Stimulated activated CD4-positive, alpha-beta T cell treated with anti-CD3 and anti-CD28 coated beads, Interleukin-2, amount 100 ng/mL, for 24 hours (primary cell): ENCODE measurements at regions not wholly inside any gene's neighbourhood (a gene's known extent, or its start where the extent isn't known, plus 50 kb on each side); places are given as distances from the start of the nearest gene placed in this dataset.
A peak's percentile ranks its signal among the peaks of the same experiment; 100 is the strongest.
"Not testable (repeated sequence)": the region's sequence is repeated elsewhere in the genome, so short reads cannot be mapped to it uniquely, and the experiment has no call there.

ENCODE experiments used
- DNase-seq, 2 donors: peaks; one replicate each; pipeline ENCODE4 v3.0.0-alpha.2; 2020

- DNase-seq, result no peak
Measured at GRCh38 chr22:34324763-34325162, 404.5 kb upstream of the LARGE1 start.

DNA sequence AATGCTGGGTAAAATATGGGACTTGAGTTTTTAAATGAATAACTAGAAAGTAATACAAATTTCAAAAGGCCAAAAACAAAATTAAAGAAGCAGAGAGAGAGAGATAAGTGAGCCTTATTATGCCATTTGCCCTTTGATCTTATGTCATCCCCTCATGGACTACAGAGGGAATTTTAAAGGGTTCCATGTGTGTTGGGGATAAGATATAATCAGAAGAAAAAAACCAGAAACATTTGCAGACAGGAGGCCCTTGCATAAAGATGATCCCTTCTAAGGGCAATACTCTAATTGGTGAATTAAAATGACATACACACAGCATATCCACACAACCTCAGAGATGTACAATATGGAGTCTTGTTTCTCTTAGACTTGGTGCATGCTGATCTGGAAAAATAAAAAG is 406.6 kb upstream of the LARGE1 start:
- DNase-seq, result no peak

- DNase-seq, result no peak
Measured at GRCh38 chr22:34330432-34330831, 410.2 kb upstream of the LARGE1 start.

DNA sequence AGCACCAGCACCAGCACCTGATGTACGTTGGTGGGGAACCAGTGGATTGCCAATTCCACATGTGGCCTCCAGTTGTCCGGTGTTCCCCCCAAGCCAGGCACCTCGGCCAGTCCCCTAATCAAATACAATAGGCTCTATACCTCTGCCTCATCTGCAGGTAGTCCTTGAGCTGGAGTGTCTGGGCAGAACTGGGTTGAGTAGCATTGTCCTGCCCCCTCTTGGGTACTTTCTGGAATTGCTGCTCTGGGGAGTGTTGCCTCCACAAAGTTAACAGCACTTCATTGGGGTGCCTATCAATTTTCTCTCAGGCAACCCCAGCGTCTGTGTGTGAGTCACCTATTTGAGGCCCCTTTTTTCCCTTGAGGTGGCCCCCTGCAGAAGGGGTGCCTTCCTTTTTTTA is 413.0 kb upstream of the LARGE1 start:
- DNase-seq, result no peak

DNA sequence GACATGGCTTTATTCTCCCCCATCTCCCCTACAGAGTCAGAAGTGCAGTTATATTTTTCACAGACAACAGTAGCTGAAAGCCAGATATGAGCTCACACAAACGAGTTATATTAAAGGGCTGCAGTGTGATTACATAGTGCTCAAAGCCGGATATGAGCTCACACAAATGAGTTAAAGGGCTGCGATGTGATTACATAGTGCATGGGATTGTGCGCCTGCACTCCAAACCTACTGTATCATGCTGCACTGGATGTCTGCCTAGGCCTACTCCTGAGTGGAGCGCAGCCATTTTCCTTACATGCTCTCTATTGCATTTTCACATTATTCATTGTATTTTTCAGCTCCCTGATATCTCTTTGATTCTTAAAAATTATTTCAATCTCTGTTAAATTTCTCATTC is 414.6 kb upstream of the LARGE1 start:
- DNase-seq, result no peak

DNA sequence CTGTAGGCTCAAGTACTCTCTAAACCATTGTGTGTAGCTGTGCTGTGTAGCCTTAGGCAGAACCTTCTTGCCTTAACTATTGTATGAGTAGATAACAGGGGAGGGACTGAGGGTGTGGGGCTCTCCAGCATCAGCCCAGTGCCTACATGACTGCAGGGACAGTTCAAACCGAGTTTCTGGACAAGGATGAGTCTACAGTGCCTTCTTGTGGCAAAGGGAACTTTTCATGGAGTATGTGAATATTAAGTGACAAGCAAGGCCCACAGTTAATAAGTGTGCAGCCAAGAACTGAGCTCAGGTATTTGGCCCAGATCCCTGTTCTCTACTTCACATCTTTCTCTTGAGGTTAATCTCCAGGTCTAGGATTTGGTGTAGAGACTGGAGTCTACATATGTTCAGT is 424.4 kb upstream of the LARGE1 start:
- DNase-seq, result no peak

- DNase-seq, result no peak
Measured at GRCh38 chr22:34354071-34354817, 434.0 kb upstream of the LARGE1 start.

- no peak for DNase-seq
Measured at GRCh38 chr22:34356481-34356880, 436.2 kb upstream of the LARGE1 start.

GRCh38 chr22:34370711-34371110 is 450.4 kb upstream of the LARGE1 start:
- DNase-seq, result no peak

GRCh38 chr22:34379825-34380224 is 459.5 kb upstream of the LARGE1 start:
- DNase-seq, result no peak

DNA sequence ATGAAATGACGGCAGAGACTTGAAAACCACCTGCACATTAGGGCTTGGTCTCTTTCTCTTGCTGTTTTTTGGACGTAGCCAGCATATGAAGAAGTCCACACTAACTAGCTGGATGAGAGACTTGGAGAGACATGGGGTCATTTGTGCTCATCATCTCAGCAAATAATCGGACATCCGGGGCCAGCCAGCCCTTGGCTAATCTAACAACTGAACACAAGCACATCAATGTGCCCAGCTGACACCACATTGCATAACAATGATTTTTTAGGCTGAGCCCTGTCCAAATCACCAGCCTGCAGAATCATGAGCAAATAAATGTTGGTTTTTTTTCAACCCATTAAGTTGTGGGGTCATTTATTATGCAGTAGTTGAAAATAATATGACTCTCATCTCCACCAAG is 460.3 kb upstream of the LARGE1 start:
- DNase-seq, result no peak

DNA sequence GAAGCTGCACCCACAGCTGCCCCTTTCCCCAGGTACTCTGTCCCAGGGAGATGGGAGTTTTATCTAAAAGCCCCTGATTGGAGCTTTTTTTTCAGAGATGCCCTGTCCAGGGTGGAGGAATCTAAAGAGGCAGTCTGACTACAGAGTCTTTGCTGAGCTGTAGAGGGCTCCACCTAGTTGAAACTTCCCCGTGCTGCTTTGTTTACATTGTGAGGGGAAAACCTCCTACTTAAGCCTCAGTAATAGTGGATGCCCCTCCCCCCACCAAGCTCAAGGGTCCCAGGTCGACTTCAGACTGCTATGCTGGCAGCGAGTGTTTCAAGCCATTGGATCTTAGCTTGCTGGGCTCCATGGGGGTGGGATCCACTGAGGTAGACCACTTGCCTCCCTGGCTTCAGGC is 470.1 kb upstream of the LARGE1 start:
- no peak for DNase-seq

- DNase-seq, result no peak
Measured at GRCh38 chr22:34395370-34395769, 475.1 kb upstream of the LARGE1 start.

- no peak for DNase-seq
Measured at GRCh38 chr22:34403667-34404066, 483.4 kb upstream of the LARGE1 start.

GRCh38 chr22:34410111-34410510 is 489.8 kb upstream of the LARGE1 start:
- DNase-seq, result no peak

GRCh38 chr22:34414467-34415440 is 494.5 kb upstream of the LARGE1 start:
- peak in 1 of 2 donors; percentile 32 for DNase-seq

GRCh38 chr22:34416022-34416860 is 496.0 kb upstream of the LARGE1 start:
- no peak for DNase-seq

- not testable (repeated sequence) for DNase-seq
Measured at GRCh38 chr22:34422948-34423347, 502.7 kb upstream of the LARGE1 start.

DNA sequence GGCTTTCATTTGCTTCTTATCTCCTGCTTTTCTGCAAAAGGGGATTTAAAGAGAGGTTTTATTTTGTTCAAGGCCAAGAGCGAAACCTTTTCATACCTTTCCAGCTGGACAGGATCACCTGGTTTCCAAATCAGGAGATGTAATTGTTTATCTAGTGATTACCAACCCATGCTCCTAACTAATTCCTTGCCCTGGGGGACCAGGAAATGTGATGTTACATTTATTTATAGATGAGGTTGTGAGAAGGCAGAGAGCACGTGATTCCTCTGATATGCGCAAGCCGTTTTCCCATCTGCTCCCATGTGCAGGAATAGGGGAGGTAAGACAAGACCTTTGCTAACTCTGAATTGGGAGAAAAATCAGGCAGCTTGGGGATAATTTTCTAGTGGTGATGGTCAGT is 507.2 kb upstream of the LARGE1 start:
- DNase-seq, result no peak

DNA sequence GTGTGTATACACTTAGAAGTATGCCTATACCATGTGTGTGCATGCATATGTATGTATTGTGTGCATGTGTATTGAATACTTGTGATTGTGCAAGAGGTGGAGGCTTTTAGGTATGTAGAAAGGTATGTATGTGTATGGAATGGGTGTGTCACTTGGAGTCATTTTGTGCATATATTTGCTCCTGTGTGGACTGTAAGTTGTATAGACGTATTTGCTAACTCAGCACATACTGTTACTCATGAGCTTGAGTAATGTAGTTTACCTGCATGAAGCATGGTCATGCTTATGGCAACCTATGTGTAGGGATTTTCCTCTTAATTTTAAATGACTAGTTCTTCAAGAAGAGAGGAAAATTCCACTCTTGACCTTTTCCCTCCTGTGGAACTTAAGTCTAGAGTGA is 507.6 kb upstream of the LARGE1 start:
- no peak for DNase-seq

GRCh38 chr22:34429314-34429713 is 509.0 kb upstream of the LARGE1 start:
- no peak for DNase-seq

DNA sequence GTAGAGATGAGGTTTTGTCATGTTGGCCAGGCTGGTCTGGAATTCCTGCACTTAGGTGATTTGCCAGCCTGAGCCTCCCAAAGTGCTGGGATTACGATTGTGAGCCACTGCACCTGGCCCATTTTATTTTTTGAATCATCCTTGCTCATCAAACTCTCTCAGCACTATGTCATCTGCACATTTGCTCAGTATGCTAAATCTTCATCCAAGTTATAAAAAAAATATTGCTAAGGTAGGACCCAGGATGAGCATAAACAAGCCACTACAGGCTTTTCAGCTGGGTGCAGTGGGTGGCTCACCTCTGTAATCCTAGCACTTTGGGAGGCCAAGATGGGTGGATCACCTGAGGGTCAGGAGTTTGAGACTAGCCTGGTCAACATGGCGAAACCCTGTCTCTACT is 510.1 kb upstream of the LARGE1 start:
- DNase-seq, result no peak

DNA sequence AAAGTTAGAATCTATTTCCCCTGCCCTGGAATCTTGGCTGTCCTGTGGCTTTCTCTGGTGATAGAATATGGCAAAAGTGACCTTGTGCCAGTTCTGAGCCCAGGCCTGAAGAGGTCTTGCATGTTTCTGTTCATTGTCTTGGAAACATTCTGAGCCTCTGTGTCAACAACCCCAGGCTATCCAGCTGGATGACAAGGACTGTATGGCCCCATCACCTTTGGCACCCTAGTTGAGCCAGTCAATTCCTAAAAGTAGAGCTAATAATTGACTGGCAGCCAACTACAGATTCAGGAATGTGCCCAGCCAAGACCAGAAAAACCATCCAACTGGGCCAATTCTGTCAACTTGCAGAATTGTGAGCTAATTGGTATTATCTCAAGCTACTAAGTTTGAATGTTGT is 514.1 kb upstream of the LARGE1 start:
- DNase-seq, result no peak
